DLD1 (cell line): ENCODE measurements at regions not wholly inside any gene's neighbourhood (a gene's known extent, or its start where the extent isn't known, plus 50 kb on each side); places are given as distances from the start of the nearest gene placed in this dataset.
"Not testable (repeated sequence)": the region's sequence is repeated elsewhere in the genome, so short reads cannot be mapped to it uniquely, and the experiment has no call there.

Source experiments
- in situ Hi-C: cut with HindIII; loops from 2 replicates; pipeline ENCODE4 v1.10.0; 2017; ENCODE audit warnings: low sequenced_read_pairs

GRCh38 chr10:71108042-71108441, 104.3 kb upstream of the UNC5B start:
- in situ Hi-C loops = not testable (repeated sequence)

- in situ Hi-C loops = no loop called here
These were observed 100.1 kb upstream of the UNC5B start for GRCh38 chr10:71112138-71112785.

- in situ Hi-C loops = no loop called here
These were observed 95.9 kb upstream of the UNC5B start for GRCh38 chr10:71116426-71116825.

- in situ Hi-C loops = not testable (repeated sequence)
These were observed 94.8 kb upstream of the UNC5B start for GRCh38 chr10:71117589-71117988.

GRCh38 chr10:71123023-71123422, 89.3 kb upstream of the UNC5B start:
- in situ Hi-C loops = no loop called here

- in situ Hi-C loops = no loop called here
These were observed 87.2 kb upstream of the UNC5B start for GRCh38 chr10:71124921-71125748.

- in situ Hi-C loops = no loop called here
These were observed 86.6 kb upstream of the UNC5B start for GRCh38 chr10:71125749-71126107.

GRCh38 chr10:71126432-71126831, 85.9 kb upstream of the UNC5B start:
- in situ Hi-C loops = no loop called here

- in situ Hi-C loops = no loop called here
These were observed 85.3 kb upstream of the UNC5B start for GRCh38 chr10:71127104-71127503.

- in situ Hi-C loops = no loop called here
These were observed 84.6 kb upstream of the UNC5B start for GRCh38 chr10:71127773-71128172.

GRCh38 chr10:71128311-71128980, 83.9 kb upstream of the UNC5B start:
- in situ Hi-C loops = no loop called here

GRCh38 chr10:71131096-71131495, 81.3 kb upstream of the UNC5B start:
- in situ Hi-C loops = no loop called here

GRCh38 chr10:71131508-71132088, 80.8 kb upstream of the UNC5B start:
- in situ Hi-C loops = no loop called here

GRCh38 chr10:71132321-71132810, 80.0 kb upstream of the UNC5B start:
- in situ Hi-C loops = no loop called here

- in situ Hi-C loops = no loop called here
These were observed 78.4 kb upstream of the UNC5B start for GRCh38 chr10:71133710-71134686.

- in situ Hi-C loops = no loop called here
These were observed 77.6 kb upstream of the UNC5B start for GRCh38 chr10:71134732-71135211.

GRCh38 chr10:71135236-71135635, 77.1 kb upstream of the UNC5B start:
- in situ Hi-C loops = no loop called here

- in situ Hi-C loops = no loop called here
These were observed 76.2 kb upstream of the UNC5B start for GRCh38 chr10:71136036-71136721.

GRCh38 chr10:71137701-71138100, 74.7 kb upstream of the UNC5B start:
- in situ Hi-C loops = no loop called here
